Kasumi-1 (cell line): ENCODE measurements at regions not wholly inside any gene's neighbourhood (a gene's known extent, or its start where the extent isn't known, plus 50 kb on each side); places are given as distances from the start of the nearest gene placed in this dataset.

ENCODE experiments used
- DNase-seq, 2 experiments: peaks; one replicate each; lab custom pipeline; 2025; lab: John Stamatoyannopoulos, UW

DNA sequence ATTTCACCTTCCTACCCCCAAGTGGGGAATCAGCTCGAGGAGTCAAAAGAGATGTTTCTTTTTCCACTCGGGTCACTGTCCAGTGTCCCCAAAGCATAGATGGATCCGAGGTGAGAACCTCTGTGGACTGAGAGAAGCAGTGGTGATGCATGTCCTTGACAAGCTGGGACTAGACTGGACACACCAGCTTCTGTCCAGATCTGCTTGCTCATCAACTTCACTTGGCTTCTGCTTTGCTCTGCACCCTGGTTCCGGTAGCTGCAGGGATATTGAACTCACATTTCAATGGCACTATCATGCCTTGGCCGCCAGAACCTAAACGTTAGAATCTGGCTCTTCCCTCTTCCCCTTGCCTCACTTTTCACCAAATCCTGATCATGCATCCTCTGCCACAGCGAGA, 50.3 kb upstream of the CXCL12 start:
- DNase-seq = no peak

DNA sequence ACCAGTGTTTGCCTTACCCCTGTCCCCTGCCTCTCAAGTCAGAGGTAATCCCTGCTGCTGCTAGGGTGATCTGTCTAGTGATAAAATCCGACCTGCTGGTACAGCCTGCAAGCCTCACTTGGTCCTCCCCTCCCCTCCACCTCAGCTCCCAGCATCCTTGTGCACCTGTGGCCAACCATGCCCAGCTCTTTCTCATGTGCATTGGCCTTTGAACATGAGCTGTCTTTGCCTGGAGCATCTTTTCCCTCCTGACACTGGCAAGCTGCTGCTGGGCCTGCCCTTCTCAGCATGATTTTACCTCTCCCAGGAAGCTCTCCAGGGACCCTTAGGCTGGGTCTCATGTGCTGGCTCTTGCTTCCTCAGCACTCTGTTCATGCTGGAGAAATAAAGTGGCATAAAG, 51.3 kb upstream of the CXCL12 start:
- no peak for DNase-seq

DNA sequence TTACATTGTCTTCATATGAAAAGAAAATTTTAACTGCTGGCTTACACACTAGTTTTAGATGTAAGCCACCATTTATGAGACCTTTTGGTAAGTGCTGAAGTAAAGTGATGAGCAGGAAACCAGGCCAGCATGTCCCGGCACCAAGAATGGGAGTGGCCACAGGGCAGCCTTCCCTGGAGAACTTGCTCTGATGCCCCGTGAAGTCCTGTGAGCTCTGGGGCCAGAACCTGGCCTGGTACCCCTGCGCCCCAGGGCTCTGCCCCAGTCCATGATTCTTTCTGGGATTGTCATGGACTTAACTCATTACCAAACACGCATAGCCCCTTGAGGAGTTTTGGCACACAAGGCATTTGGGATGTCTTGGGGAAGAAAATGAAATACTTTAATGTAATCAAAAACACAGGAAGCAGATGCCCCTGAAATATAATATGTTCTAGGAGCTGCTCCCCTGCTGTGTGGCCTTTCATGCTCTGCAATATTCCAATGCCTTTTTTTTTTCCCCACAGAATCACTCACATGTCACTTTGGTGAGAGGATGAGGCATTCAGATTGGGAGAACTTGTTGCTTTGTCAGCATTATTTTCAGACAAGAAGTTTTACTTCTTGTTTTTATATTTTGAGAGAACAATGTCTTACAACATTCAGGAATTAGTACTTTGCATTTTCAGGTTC, 53.1 kb upstream of the CXCL12 start:
- no peak for DNase-seq

DNA sequence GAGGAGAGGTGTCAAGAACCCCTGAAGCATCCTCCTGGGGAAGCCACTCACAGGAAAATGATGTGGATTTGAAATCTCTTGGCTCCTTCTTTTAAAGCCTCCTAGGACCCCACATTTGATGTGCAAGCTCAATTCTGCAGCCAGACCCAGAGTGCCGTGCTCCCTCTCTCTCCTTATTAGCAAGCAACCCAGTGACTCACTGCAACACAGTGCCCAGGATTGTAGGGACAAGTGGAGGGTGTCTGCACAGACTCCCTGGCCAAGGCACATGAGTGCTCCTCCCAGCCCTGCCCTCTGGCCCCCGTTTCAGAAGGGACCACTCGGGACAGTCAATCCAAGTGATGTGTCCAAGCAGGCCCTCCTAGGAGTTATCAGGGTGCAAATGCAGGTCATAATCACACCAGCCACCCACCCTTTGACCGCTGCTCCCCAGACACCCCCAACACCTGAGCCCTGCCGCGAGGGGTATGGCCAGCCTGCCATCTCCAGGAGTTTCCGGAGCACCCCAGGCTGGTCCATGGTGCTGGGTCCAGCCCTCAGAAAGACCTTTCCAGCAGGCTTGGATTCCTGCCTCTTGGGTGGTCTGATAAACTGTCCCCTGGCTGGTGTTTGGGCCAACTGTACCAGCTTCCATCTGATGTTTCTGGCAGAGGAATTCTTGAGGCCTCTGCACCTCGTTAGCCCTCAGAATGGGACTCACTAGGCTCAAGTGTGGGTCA, 54.5 kb upstream of the CXCL12 start:
- no peak for DNase-seq

DNA sequence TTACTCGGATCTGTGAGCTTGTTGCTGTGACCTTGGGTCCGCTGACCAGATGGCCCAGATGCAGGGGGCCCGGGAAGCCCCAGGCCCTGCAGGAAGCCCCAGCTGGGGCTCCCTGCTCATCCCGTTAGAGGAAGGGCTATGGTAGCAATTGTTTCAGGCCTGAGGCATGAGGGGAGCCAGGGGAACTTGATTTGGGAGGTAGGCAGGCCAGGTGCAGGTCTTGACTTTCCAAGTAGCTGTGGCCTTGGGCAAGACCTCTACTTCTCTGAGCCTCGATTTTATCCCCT, 55.0 kb upstream of the CXCL12 start:
- no peak for DNase-seq

DNA sequence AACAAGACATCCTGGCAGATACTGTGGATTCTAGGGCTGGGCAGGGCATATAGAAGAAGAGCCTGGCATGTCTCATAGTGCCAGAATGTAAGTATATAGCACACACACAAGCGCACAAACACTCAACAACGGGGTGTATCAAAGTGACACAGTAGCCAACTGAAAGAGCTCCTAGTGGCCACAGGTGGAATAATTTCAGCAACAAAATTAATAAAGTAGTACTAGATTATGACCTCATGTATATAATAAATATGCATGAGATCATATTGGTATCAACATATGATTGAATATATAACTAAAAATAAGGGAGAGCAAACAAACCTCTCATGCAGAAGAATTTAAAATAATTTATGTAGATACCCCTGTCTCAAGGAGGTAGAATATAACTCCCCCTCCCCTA, 72.4 kb upstream of the CXCL12 start:
- DNase-seq = no peak

DNA sequence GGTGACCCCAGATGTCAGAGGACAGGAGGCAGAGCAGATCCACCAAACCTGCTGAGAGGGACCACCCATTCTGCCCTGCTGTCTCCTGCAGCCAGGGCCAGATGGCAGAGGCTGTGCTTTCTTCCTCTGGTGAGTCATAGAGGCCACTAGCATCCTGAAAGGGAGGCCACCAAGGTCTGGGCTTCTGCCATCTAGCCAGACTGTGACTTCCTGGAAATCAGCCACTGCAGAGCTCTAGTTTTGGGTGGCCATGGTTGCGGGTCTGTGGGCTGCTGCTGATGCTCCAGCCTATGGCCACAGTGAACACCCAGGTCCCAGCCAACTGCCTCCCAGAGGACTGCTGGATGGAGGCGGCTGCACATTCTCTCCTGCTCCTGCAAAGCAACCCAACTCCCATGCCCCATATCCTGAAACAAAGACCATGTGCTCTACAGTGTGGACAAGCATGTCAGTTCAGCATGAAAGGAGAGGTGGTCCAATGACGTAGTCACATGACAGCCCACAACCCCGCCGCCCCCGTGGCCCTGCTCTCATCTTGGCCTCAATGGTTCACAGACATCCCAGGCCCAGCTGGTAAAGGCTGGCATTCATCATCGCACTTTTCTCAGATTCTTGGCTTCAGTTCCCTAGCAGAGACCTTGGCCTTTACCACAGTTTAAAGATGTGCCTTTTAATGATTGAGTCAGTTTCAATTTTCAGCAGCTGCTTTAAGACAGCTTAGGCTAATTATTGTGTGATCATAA, 73.9 kb upstream of the CXCL12 start:
- peak; percentile 61 to 70 for DNase-seq

DNA sequence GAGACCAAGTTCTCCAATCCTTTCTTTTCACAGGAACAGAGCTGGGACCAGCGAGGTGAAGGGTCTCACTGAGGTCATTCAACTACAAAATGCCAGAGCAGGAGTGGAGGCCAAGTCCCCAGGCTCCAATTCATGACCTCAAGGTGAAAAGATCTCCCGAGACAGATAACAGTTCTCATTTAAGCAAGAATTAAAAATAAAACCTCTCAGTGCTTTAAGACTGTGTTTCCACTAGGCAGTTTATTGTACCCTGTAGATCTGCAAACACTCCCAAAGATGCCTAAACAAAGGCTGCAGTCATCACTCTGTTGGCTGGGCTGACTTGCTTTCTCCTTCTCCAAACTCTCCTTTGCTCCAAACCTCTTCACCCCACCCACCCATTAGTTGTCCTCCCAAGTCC, 74.8 kb upstream of the CXCL12 start:
- no peak for DNase-seq

DNA sequence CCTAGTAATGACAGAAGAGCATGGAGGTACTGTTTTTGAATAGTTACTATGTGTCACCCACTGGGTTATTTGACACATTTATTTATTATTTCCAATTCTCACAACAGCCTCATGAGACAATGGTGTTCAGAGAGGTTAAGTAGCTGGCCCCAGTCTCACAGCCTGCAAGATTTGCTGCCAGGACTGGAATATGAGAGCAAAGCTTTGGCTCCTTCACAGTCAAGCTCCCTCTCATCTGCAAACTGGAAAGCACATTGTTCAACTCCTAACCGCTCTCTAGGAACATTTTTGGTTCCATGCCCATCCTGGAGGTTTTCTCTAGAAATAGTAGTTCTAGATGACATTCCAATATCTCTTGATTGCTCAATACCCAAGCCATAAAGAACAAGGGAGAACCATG, 75.5 kb upstream of the CXCL12 start:
- DNase-seq = no peak

DNA sequence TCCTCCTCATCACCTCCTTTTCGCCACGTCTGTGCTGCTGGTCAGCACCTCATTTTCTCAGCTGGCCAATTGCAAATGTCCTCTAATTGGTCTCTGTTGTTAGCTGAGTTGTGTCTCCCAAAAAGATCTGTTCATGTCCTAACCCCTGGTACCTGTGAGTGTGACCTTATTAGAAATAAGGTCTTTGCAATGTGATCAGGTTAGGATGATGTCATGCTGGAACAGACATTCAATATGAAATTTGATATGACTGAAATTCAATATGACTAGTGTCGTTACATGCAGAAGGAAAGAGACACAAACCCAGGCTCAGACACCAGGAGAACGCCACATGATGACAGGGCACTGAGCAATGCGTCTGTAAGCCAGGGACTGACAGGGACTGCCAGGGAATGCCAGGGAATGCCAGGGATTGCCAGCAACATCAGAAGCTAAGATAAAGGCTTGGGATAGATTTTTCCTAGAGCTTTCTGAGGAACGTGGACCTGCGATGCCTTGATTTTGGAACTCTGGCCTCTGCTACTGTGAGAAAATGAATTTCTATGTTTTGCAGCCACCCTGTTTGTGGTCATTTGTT, 77.5 kb upstream of the CXCL12 start:
- no peak for DNase-seq

DNA sequence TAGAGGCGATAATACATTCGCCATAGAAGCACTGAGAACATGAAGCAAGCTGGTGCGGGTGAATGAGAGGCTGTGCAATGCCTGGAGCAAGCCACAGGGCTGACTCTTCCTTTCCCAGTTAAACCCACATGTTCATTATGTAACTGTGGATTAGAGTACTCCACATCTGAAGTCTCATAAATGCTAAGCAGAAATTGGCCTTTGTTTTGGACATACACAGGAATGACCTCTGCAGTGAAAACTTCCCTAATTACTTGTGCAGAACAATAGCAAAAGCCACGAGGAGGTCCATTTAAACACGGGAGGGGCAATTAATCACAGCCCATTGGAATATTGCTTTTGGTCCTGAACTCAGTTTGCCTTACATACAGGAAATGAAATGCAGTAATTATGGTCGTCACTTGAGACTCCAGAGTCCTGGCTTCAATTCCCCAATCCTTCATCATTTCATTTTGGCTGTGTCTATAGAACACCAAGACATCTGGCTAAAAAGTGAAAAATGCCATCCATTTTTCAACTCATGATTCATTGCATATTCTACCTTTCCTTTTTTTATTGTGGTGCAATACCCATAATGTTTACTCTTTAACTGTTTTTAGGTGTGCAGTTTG, 78.7 kb upstream of the CXCL12 start:
- no peak for DNase-seq

DNA sequence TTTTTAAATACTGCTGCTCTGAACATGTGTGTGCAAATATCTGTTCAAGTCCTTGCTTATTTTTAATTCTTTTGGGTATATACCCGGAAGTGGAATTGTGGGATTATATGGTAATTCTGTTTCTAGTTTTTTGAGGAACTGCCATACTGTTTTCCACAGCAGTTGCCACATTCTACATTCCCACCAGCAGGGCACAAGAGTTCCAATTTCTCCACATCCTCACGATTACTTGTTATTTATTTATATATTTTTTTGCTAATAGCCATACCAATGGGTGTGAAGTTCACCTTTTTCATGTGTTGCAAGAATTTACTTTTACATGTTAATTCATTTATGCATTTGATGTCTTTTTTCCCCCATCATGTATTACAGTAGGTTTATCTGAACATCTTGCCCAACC, 79.6 kb upstream of the CXCL12 start:
- DNase-seq = peak in 1 of 2 experiments; percentile 14

DNA sequence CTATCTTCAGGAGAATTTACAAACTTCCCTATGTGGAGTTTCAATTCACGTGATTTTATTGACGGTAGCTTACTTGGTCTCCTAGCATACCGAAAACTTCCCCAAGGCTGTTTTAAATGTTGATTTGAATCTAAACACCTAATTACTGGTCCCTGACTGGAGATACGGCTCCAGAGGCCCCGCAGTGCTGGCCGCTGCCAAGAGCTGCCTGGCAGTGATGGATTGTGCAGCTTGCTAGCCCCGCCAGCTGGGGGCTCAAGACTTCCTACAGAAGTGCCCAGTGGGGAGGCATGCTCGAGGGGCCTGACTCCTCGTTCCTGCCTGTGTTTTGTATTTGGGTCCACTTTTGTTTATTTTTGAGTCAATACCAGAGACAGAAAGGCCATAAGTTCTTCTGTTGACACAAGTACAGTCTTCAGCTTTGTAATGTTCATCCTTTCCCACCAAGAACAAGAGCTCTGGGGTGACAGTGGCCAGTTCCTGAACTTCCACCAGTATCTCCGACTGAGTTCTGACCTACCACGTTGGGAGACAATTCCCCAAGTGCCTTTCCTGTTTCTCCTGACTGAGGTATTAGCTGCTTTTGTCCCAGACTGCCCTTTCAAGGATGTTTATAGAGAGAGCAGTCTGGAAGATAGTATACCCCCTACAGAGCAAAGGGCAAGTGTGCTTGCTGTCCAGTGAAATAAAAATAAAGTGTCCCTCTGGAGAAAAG, 80.7 kb upstream of the CXCL12 start:
- no peak for DNase-seq

DNA sequence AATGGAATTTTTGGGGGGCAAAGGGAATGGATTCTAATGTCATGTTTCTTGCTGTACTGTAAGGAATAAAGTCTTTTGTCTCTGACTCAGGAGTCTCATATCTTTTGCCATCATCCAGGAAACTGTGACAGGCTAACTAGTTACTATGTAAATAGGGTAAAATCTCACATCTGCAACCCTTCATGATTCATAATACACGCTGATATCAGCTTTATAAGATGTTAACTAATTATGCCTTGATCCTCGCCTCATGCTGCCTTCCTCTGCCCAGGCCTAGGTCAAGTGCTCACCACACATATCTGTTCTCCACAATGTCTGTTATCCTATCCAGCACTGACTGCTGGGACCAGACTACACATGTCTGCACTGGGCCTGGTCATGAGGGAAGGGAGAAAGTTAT, 81.3 kb upstream of the CXCL12 start:
- DNase-seq = no peak

DNA sequence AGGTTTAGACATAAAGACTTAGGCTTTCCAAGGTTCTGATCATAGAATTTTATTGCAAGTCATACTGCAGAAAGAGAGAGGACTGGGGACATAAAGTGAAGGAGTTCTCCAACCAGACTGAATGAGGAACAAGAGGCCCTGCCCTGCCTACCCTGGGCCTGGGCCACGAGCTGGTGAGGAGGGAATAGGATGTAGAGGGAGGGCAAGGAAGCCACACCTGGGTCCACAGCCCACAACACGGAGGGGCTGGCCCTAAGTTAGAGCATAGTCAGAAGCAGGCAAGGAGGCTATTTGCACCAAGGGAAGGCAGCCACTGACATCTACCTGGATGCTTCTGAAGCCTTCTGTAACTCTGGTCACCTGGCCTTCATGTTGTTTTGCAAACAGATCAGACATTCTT, 82.2 kb upstream of the CXCL12 start:
- DNase-seq = no peak

DNA sequence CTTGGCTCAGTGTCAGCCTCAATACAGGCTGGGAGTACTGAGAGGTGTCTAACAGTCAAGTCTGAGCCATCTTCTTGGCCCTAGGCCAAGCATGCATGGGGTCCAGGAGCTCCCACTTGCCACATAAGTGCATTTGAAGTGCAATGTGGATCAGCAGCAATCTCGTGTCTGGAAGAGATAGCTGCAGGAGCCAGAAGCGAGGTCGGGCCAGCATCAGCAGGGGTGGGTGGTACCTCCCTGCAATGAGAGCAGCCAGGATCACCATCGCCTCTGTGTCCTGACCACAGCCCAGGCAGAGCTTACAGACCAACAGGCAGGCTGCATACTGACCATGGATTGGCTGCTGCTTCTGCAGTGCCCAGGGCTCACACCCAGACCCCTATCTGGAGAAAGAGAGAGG, 83.0 kb upstream of the CXCL12 start:
- no peak for DNase-seq

DNA sequence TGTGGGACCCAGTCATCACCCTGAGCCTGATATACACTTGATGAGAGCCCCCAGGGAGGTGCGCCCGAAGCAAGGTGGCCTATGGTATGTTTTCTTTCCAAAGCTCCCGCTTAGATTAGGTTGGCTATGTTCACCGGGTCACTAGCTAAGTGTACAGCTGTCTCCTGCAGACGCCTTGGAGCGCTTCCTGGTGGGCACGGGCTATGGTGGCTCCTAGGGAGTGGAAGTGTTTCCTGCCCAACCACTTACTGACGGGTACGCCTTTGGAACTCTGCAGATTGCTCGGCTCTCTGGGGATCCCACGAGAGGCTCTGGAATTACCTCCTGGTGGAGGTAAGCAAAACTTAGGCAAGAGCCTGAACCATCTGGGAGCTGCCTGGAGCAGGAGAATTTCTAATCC, 83.6 kb upstream of the CXCL12 start:
- DNase-seq = no peak

DNA sequence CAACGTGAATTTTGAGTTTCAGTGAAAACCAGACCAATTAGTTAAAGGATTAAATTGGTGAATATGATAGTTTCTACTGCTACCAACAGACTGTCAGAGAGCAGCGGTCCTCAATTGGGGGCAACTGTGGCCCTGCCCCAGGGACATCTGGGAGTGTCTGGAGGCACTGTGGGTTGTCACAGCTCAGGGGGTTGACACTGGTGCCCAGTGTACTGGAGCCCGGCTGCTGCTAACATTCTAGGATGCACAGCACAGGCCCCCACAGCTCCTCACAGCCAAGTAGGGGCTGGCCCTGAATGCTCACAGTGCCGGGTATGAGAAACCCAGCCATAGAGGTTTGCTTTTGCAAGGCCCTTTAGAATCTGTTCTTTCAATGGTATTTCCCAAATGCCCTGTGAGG, 84.1 kb upstream of the CXCL12 start:
- DNase-seq = no peak

DNA sequence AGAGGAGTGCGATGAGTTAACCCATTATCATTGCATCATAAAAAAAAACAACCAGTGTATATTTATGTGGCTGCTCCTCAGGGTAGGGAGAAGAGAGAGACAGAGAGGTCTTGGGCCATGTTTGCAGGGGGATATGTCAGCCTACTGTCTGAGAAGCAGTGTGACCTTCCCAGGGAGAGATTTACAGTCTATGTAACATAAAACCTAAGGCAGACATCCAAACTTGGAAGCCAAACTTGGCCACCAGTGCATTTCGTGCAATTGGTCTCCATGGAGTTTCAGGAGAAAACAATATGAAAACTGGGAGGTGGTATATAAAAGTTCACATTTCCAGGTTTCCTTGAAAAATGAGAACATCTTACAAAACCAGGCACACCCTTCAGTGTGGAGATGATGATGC, 85.9 kb upstream of the CXCL12 start:
- no peak for DNase-seq

DNA sequence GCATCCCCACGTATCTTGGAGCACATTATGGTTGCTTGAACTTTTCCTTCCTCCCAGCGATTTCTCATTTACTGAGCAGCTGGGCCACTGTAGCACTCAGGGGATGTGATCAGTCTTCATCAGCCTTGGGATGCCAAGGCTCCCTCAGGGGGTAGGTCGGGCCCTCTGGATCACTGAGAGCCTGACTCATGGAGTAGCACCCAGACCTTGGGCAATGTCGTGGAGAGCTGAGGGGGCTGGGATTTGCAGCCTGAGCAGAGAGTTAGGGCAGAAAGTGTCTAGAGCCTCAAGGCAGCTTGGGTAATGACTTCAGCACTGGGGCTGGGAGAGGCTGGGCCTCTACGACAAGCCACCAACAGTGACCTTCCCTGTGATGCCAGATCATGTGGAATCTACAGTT, 86.5 kb upstream of the CXCL12 start:
- DNase-seq = no peak

DNA sequence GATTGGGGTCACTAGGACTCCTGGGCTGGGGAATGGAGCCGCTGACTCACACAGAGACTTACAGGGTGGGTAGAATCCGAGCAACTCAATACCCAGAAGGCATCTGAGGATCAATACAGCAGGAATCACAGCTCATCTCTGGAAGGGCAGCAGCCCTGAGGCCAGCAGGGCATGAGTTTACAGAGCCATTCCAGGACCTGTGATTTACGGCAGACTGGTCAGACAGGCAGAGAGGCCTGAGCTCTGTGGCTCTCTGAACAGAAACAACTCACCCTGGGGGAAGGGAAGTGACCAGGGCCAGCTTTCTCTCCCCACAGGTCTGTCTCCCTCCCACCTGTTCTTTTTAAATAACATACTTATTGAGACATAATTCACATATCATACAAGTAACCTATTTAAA, 88.2 kb upstream of the CXCL12 start:
- DNase-seq = no peak

DNA sequence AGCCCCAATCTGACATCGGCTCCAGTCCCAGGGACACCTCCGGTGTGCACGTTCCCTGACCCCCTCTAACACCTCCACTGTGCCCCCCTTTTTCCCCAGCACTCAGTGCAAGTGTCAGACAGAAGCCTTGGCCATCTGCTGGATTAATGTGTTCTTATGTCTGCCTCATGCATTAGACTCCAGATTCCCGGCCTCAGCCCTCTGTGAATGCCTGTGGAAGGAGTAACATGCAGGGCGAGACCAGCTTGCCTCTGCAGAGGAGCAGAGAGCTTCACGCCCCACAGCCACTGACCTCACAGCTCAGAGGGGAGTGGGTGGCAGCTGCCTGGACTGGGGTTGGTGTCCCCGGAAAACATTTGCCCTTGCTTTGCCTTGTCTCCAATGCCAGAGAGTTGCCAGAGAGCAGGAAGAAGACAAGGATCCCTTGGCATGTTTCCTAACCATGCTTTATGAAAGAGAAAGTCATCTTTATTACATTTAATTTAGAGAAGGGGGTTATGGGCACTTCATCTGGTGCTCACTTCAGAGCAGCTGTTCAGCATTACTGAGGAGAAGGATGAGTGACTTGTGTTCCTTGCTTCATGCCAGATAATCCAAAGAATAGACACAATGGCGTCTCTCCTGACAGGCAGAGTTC, 91.6 kb upstream of the CXCL12 start:
- DNase-seq = no peak
